GM19452 (cell line): ENCODE measurements at regions not wholly inside any gene's neighbourhood (a gene's known extent, or its start where the extent isn't known, plus 50 kb on each side); places are given as distances from the start of the nearest gene placed in this dataset.

ENCODE experiments used
- ATAC-seq: cut with Tn5 transposase; IDR thresholded peaks from one replicate; pipeline ENCODE4 v1.9.1; 2021; ENCODE audit not compliant: unreplicated experiment

GRCh38 chr2:41959760-41960159, 88.1 kb upstream of the PKDCC start:
- no peak for ATAC-seq

GRCh38 chr2:41962922-41963622, 84.7 kb upstream of the PKDCC start:
- no peak for ATAC-seq

DNA sequence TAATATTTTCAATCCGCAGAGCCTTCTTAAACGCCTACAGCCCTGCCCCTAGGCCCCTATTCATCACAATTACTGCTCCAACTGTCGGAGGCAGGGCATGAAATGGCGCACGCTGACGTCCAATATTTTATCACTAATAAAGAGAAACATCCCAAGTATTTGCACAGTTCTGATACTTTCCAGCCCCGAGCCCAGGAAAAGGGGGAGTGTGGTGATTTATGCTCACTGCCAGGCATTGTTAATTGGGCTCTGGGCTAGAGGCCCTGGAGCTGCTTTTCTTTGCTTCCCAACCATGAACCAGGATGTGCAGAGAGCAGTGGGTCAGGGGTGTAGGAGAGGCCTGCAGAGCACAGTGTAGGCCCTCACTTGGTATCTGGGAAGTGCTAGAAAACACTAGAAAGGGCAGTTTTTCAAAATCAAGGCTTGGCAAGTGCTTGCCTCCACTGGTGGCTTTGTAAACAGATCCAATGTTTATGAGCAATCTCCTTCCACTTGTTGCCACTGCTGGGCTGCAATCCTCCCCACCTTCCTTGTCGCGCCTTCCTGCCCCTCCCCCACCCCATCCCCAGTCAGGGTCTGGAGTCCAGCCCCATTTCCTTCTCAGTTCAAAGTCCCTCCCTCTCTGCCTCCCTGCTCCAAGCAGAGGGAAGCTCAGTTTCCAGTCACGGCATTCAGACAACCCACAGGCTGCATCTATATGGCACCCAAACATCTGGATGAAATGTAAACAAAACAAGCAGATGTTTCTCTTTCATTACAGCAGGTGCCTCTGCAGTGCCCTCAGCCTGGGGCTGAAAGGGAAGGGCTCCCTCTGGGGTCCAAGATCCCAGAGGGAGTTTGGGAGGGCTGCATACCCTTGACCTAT, 83.9 kb upstream of the PKDCC start:
- ATAC-seq: no peak

GRCh38 chr2:41965173-41965908, 82.5 kb upstream of the PKDCC start:
- ATAC-seq: no peak

DNA sequence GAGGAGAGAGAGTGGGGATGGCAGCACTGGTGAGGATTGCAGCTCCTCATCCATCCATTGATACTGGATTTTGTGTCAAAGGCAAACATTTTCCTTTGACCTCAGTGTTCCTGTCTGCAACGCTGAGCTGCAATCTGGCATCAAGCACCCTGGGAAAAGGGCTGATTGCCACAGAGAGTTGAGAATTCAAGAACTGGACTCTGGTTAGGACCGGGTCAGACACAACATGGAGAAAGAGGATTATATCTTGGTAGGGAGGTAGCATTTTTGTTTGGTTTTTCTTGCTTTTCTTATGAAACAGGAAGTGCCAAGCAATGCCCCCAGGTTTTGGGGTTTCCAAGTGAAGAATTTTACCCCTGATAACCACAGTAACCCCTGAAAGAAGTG, 81.9 kb upstream of the PKDCC start:
- ATAC-seq: no peak

DNA sequence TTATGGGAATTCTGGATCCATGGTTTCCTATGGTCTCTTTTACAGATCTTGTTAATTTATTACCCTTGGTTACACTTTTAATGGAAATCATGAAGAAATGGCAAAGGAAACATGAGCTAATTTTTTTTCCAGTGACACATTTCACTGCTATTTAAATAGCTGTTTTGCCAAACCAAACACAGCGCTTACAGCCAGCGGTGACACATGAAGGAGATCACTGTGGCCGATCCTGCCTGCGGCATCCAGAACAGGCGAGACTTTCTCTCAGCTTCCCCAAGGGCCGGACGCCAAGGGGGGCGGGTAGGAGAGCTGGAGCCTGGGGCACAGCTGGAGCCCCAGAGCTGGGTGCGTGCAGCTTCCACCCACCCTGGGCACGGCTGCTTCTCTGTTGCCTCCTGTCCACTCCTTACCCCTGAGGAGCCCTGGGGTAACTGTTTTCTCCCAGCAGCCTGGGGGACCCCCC, 81.4 kb upstream of the PKDCC start:
- no peak for ATAC-seq

DNA sequence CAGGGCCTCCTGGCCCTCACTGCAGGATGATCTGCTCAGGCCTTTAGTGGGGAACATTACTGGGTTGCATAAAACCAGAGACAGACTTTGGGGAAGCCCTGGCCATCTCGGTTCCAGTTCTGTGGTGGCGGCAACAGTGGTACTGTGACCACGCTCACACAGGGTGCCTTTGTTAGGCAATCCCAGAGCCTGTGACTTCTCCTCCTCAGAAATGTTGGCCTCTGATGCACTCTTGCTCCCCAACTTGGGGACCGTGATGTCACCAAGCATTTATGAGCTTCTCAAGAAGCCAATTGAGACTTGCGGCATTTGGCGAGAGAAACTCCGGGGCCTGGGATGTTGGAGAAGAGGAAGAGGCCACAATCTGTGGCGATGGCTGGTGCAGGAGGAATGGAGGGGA, 80.9 kb upstream of the PKDCC start:
- no peak for ATAC-seq

- no peak for ATAC-seq
Observed at GRCh38 chr2:41967476-41968181, 80.2 kb upstream of the PKDCC start.

DNA sequence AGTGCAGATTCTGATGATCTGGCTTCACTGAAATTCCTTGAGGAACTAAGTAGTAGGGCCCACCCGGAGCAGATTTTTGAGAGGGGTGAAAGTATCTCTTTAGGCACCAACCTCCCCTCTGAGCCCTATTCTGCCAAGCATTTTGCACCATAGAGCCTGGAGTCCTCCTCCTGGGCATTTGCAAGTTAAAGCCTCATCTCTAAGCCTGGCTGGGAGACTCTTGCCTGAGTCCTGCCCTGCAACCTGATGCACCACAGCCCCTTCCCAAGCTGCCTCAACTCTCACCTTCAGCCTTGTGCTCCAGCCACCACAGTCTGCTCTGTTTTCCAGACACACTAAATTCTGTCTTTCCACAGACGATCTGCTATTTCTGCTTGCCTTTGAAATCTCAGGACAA, 79.6 kb upstream of the PKDCC start:
- ATAC-seq: no peak

GRCh38 chr2:41970988-41971660, 76.7 kb upstream of the PKDCC start:
- no peak for ATAC-seq

DNA sequence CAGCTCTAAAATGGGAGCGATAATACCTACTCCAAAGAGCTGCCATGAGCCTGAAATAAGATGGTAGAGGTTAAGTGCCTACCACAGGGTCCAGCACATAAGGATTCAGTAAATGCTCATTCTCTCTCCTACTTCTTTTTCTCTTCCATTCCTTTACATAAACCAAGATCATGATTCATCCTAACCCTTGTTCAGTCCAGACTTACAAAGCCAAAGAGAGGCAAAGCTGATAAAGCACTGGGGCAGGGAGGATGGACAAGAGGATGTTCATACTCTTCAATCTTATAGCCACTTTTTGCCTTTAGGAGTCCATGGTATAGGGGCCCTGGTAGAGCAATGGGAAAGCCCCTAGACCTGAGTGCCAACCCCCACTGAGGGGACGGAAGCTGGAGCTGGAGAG, 75.6 kb upstream of the PKDCC start:
- no peak for ATAC-seq

DNA sequence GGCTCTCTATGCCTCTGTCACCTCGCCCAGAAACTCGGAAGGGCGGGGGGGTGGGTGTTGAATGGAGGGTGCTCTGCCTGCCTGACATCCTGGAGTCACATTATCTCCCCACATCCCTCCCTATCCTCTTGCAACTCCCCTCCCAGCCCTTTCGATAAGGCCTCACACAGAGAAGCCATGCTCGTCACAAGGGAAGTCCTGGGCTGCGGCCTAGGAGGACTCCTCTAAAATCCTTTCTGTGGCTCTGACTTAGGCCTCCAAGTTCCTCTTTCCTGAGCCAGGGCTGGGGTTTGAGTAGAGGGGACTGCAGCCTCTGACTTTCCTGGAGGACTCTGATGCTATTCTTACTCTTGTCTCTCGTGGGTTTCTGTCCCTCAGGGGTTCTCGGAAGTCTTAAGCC, 75.0 kb upstream of the PKDCC start:
- ATAC-seq: no peak

GRCh38 chr2:41973871-41974270, 74.0 kb upstream of the PKDCC start:
- no peak for ATAC-seq

- ATAC-seq: no peak
Observed at GRCh38 chr2:41981417-41981816, 66.4 kb upstream of the PKDCC start.

GRCh38 chr2:41985573-41986095, 62.2 kb upstream of the PKDCC start:
- ATAC-seq: no peak

DNA sequence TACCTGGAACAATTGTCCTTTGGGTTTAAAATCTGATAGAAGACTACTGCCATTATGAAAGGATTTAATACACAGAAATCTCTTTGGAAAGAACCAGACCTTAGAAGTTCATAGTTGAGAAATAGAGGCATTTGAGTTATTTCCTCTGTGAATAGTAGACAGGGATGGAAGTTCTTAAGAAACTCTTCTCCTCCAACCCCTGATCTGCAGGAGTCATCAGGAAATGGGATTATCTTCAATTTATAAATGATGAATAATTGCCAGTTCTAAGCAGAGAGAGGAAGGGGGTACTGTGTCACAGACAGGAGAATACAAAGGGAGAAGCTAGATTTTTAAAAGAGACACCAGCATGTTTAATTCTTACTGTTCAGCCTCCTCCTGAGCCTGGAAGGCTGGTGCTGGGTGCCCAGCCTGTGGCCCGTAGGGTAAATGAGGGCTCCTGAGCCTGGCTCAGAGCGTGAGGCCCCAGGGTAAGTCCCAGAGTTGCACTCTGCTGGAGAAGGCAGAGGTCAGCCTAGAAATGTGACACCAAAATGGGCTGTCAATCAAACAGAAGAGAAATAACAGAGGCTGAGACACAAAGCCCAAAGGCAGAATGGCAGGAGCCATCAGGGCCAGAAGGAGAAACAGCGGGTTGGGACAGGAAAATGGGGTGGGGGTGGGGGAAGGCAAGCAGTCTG, 58.2 kb upstream of the PKDCC start:
- ATAC-seq: no peak

DNA sequence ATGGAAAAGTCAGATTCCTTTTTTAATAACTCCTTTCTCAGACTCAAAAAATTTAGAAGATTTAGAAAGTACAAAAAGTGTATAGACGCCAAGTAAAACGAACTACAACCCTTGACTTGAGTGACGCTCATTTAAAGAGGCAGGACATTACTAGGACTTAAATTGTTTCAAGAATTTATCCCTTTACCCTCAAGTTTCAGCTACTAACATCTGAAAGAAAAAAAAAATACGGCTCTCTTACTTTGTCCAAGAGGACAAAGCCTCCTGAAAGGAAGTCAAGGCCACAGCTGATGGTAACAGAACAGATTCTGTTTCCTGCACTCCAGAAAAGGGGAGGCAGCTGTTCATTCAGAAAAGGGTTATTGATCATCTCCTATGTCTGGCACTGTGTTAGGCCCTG, 57.6 kb upstream of the PKDCC start:
- ATAC-seq: no peak

DNA sequence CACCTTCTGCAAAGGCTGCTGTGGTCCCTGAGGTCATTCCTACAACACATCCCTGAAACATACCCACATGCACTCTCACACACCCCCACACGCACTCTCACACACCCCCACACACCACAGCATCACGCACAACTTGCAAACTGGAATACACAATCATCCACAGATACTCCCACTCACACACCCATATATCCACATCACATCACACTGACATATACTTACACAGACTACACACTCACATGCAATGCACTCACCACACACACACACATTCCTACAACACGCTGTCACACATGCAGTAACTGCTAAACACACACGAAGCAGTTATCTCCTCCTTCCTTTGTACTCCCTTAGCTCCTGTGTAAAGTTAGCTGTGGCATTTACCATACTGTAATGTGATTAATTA, 57.1 kb upstream of the PKDCC start:
- ATAC-seq: no peak

GRCh38 chr2:41992056-41992642, 55.7 kb upstream of the PKDCC start:
- no peak for ATAC-seq
